ENCODE measurements at regions not wholly inside any gene's neighbourhood (a gene's known extent, or its start where the extent isn't known, plus 50 kb on each side); places are given as distances from the start of the nearest gene placed in this dataset.

- H3K27ac ChIP-seq, result no peak overlapping the region
- no peak overlapping the region for H3K4me3 ChIP-seq
- H3K36me3 ChIP-seq, result no peaks in the 10 kb centered on the region
- no peaks in the 10 kb centered on the region for H3K4me1 ChIP-seq
- WGBS, 2 donors, result 79 to 86% methylated on average over 2 of the region's 2 CpGs
- no peaks in the 10 kb centered on the region for H3K27me3 ChIP-seq
- DNase-seq (no peak), ATAC-seq (ENCODE audit: low FRiP score in 2 of 2) (no peak)
- no peaks in the 10 kb centered on the region for H3K9me3 ChIP-seq
- TF ChIP-seq EP300 (IDR thresholded peaks at IDR 0.05), result no peak
- no peak for TF ChIP-seq POLR2AphosphoS5 (IDR thresholded peaks at IDR 0.05)
- no peak for TF ChIP-seq POLR2A (IDR thresholded peaks at IDR 0.05)
- no peak for TF ChIP-seq CTCF (IDR thresholded peaks at IDR 0.05)
These were observed 394.0 kb downstream of the DTHD1 start for GRCh38 chr4:36675436-36675835.

GRCh38 chr4:36676139-36677050 is 395.0 kb downstream of the DTHD1 start:
- Histone ChIP-seq H3K27ac (no peak overlapping the region), H3K4me3 (no peak overlapping the region), H3K27me3 (no peaks in the 10 kb centered on the region), H3K4me1 (no peaks in the 10 kb centered on the region), H3K9me3 (no peaks in the 10 kb centered on the region), H3K36me3 (no peaks in the 10 kb centered on the region)
- no peak for TF ChIP-seq EP300 (IDR thresholded peaks at IDR 0.05)
- TF ChIP-seq POLR2AphosphoS5 (IDR thresholded peaks at IDR 0.05), result no peak
- no peak for TF ChIP-seq POLR2A (IDR thresholded peaks at IDR 0.05)
- TF ChIP-seq CTCF (IDR thresholded peaks at IDR 0.05), result no peak
- no peak for DNase-seq
- 53% methylated on average over 5 of the region's 5 CpGs for WGBS, 2 donors
- ATAC-seq (ENCODE audit: low FRiP score in 2 of 2), result peak in 1 of 2 donors; percentile 44

GRCh38 chr4:36677112-36677511 is 395.7 kb downstream of the DTHD1 start:
- TF ChIP-seq CTCF (IDR thresholded peaks at IDR 0.05) (no peak), EP300 (IDR thresholded peaks at IDR 0.05) (no peak), POLR2AphosphoS5 (IDR thresholded peaks at IDR 0.05) (no peak), POLR2A (IDR thresholded peaks at IDR 0.05) (no peak)
- DNase-seq (no peak), ATAC-seq (ENCODE audit: low FRiP score in 2 of 2) (no peak)
- H3K4me3 ChIP-seq, result no peak overlapping the region
- 70 to 77% methylated on average over 2 of the region's 2 CpGs for WGBS, 2 donors
- no peaks in the 10 kb centered on the region for H3K9me3 ChIP-seq
- no peaks in the 10 kb centered on the region for H3K36me3 ChIP-seq
- H3K4me1 ChIP-seq, result no peaks in the 10 kb centered on the region
- H3K27me3 ChIP-seq, result no peaks in the 10 kb centered on the region
- H3K27ac ChIP-seq, result no peak overlapping the region

- DNase-seq (no peak), ATAC-seq (ENCODE audit: low FRiP score in 2 of 2) (no peak)
- H3K9me3 ChIP-seq, result no peaks in the 10 kb centered on the region
- H3K27me3 ChIP-seq, result no peaks in the 10 kb centered on the region
- H3K4me3 ChIP-seq, result no peak overlapping the region
- no peaks in the 10 kb centered on the region for H3K36me3 ChIP-seq
- WGBS, 2 donors, result 38 to 44% methylated on average over 1 of the region's 1 CpG
- no peaks in the 10 kb centered on the region for H3K4me1 ChIP-seq
- TF ChIP-seq POLR2AphosphoS5 (IDR thresholded peaks at IDR 0.05) (no peak), CTCF (IDR thresholded peaks at IDR 0.05) (no peak), EP300 (IDR thresholded peaks at IDR 0.05) (no peak), POLR2A (IDR thresholded peaks at IDR 0.05) (no peak)
- H3K27ac ChIP-seq, result no peak overlapping the region
These were observed 396.5 kb downstream of the DTHD1 start for GRCh38 chr4:36677874-36678273.

- H3K27me3 ChIP-seq, result no peaks in the 10 kb centered on the region
- 68 to 90% methylated on average over 1 of the region's 1 CpG for WGBS, 2 donors
- TF ChIP-seq CTCF (IDR thresholded peaks at IDR 0.05), result no peak
- TF ChIP-seq POLR2A (IDR thresholded peaks at IDR 0.05), result no peak
- TF ChIP-seq EP300 (IDR thresholded peaks at IDR 0.05), result no peak
- TF ChIP-seq POLR2AphosphoS5 (IDR thresholded peaks at IDR 0.05), result no peak
These were observed 406.3 kb downstream of the DTHD1 start for GRCh38 chr4:36687681-36688080.

More at GRCh38 chr4:36687681-36688080, 406.3 kb downstream of the DTHD1 start:
- no peaks in the 10 kb centered on the region for H3K36me3 ChIP-seq
- DNase-seq (no peak), ATAC-seq (ENCODE audit: low FRiP score in 2 of 2) (no peak)
- no peaks in the 10 kb centered on the region for H3K4me1 ChIP-seq
- no peak overlapping the region for H3K4me3 ChIP-seq
- no peaks in the 10 kb centered on the region for H3K9me3 ChIP-seq
- H3K27ac ChIP-seq, result no peak overlapping the region
